Eye (tissue), 1 donor: ENCODE measurements at regions not wholly inside any gene's neighbourhood (a gene's known extent, or its start where the extent isn't known, plus 50 kb on each side); places are given as distances from the start of the nearest gene placed in this dataset.

ENCODE experiments used
- DNase-seq: peaks from one replicate; pipeline ENCODE4 v3.0.0-alpha.2; 2015

DNA sequence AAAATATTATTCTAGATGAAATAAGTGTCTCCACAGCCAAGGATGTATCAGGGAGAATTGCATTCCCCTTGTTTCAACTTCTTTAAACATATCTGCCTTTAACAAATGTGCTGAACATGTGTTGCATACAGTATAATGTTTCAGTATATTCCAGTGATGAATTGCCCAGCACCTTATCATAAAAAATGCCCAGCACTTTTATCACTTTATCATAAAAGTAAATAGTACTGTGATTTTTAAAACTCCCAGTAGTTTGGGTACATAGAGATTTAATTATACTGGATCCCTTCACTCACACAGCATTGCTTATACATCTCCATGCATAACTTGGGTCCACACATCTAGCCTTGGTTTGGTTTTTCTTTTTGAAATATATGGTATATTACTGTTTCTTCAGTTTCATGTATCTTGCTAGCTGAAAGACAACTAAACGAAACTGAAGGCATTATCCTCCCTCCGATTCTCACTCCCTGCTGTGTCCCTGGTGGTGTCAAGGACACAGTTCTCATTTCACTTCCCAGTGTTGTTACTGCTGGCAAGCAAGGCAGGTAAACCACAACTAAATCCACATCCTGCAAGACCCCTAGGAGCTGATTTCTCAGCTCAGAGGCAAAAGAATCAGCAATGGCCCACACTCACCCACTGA lies 118.2 kb upstream of the SLC44A3 start:
- no peak for DNase-seq

DNA sequence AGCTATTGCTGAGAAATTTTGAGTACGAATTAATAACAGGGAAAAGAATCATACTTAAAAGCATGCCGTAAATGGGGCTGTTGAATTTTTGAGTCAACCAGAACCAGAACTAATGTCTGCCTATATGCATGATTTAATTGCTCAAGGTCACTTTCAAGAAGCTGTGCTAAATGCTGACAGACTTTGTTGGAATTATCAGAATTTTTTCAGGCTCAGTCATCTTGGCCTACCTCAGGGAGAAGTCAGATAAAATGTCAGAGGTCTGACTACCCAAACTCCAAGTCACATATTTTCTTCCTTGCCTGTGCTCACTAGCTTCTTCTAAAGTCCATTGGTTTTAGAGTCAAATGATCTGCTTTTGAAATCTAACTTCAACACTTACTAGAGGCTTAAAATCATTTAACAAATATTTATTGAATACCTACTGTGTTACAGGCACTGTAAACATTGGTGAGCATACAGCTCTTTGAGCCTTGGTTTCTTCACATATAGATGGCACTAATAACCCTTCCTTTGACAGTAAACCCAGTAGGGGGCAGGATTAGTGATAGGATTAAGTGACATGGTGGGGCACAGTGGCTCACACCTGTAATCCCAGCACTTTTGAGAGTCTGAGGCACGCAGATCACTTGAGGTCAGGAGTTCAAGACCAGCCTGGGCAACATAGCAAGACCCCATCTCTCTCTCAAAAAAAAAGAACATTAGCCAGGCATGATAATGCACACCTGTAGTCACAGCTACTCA lies 121.2 kb upstream of the SLC44A3 start:
- no peak for DNase-seq

DNA sequence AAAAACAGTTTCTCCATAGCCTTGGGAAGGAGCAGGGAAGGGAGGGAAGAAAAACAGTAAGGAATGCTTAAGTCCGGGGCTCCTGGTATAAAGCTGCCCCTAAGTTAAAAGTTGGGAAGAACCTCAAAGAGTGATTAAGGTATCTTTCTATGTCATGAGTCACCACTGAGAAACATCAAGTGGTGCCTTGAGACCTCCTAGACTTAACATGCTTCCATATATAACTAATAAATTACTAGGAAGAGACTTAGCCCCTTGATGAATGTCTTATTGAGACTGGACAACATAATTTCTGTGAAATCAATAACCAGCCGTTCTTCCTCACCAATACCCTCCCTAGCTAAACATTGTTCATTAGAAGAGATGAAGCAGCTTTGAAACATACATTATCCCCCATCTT lies 121.8 kb upstream of the SLC44A3 start:
- DNase-seq = no peak

DNA sequence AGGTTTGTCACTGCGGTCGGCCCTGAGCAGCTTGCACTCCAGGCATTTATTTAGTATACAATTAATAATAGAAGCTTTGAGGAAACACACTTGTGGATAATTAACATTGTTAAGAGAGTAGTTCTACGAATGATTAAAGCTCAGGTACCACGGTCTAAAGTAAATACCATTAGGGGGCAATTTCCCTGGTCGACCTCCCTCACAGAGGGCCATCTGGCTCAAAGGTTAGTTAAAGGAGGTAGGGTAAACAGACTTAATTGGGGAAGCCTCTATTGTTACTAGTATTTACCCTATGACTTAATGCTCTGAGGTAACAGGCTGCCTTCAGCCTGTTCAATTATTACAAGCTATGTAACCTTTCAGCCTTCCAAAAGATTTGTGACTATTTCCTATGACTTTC lies 122.3 kb upstream of the SLC44A3 start:
- no peak for DNase-seq

DNA sequence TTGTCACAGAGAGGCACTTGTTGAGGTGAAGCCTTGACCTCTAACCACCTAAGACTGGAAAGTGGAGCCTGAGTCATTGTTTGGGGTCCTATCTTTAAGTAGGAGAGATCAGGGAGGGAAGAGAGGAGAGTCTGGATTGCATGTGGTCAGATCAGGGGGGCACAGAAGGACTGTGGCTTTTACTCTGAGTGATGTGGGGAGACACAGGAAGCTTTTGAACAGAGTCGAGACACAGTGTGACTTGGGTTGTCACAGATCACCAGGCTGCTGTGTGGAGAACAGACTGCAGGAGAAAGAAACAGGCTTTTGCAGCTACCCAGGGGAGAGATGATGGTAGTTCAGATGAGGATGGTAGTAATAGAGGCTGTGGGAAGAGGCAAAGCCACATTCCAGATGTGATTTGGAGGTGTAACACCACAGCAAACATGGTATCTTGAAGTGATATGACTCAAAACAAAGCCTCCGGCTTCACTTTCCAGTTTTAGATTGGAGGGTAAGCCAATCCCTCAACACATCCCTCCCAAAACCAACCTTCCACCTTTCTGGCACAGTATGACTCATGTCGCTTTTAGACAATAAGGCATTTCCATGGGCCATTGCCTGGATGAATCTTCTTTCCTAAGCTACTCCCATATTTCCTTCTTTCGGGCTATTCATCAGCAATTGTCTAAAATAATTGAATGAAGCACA lies 125.8 kb upstream of the SLC44A3 start:
- no peak for DNase-seq

DNA sequence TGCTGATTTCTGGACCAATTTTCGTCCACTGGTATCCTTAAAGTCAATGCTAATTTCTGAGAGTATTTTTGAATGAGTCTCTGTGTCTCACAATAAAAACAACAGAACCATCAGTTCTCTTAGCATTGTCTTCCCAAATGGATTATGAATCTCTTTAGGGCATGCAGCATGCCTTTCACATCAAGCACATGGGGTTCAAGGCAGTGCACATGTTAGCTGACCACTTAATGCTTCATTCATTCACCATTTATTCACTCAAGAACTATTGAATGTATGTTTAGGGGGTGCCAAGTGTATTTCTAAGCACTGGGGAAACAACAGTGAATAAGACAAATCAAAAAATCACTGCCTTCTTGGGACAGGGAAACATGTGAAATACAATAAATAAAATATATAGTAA lies 126.7 kb upstream of the SLC44A3 start:
- DNase-seq = no peak

DNA sequence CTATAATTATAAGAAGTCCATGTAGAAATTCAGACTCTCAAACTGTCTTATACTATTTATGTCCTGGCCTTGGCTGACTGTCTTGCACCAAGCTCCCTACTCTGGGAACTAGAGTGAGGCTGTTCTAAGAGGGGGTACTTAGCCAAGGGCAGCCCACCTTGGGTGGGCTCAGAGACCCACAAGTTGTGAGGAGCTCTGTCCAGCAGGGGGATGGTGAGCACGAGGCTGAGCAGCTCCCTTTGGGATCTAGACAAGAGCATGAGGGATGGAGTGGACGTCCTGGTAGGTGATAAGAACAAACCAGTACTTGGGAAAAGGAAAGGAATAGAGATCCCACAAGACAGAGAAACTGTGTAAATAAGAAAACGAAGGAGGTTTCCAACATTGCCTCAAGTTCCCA lies 127.1 kb upstream of the SLC44A3 start:
- no peak for DNase-seq

DNA sequence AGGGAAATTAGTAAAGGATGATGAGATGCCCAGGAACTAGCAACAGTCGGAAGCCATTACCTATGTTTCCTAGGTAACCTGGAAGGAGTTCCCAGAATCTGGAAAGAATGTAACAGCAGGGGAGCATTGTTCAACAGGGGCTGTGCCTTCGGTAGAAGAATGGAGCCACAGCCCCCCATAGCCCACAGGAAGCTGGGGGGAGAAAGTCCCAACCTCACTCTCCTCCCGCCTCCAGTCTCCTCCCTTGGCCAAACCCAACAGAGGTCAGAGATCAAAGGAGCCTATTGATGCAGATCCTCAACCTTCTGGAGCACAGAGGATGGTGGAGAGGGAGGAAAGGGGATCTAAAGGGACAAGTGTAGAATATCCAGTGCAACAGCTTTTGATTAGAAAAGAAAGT lies 131.5 kb upstream of the SLC44A3 start:
- peak; percentile 29 for DNase-seq

DNA sequence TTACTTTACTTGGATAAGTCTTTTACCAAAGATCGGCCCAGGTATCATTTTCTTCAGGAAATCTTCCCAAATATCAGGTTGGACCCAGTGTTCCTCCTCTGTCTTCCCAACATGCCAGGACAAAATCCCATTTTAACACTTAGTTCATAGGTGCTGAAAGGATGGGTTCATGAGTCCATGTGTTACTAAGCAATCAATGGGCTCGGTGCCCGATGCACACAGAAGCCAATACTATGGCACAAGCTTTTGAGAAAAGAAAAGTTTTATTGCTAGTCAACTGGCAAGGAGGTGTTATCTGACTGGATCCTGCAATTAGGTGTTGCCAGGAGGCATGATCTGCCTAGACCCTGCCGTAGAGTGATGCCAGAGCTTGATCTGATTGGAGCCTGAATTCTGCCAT lies 133.3 kb upstream of the SLC44A3 start:
- DNase-seq = no peak

DNA sequence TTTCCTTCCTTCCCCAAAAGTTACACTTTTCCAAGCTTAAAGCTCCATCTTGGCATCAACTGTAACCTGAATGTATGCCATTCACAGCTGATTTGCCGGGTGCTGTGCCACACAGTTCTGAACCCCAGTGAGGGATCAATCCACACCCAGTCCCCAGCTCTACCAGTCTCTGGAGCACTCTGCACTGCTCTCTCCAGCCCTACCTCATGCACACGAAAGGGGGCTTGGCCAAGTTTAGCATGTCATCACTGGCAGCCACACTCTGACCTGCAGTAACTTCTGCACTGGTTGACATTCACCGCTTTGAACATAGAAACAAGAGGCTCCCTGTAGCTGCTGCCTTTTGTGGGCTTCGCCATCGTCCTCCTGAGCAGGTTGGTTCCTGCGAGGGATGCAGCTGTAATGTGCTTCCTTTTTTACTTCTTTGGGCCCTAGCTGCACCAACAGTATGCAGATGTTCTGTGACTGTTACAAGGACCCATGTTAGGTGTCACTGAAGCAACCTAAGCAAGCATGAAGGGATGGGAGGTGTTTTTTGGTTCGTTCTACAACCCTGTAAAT lies 135.4 kb upstream of the SLC44A3 start:
- no peak for DNase-seq

DNA sequence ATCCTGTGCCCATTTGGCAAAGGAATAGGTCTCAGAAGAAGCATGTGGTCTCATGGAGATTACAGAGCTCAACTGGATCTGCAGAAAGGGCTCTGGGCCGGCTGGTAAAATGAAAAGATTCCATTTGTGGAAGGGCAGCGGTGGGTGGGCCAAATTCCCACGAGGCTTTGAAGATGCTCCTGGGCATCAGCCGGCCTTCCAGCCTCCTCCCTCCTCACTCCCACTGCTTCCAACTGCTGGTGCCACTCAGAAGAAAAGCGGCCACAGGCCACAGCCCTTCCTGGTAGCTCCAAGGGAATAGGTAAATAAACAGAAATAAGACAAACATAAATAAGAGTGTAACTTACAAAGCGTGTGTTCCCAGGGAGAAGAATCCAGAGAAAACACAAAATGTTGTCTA lies 136.3 kb upstream of the SLC44A3 start:
- no peak for DNase-seq

DNA sequence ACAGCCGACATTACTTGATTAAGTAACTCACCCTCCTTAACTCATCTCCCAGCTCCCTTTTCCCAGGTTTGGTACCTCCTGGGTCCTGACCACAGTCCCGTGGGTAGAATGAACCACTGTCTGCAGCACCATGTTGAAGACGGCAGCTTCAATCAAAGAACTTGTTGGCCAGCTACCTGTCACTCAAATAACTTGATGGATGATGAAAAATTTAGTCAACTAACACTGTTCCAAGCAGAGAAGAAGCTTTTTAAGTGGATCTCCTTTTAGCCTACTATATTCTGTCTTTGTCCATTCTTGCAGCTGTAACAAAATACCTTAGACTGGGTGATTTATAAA lies 138.4 kb upstream of the F3 start:
- DNase-seq = no peak

DNA sequence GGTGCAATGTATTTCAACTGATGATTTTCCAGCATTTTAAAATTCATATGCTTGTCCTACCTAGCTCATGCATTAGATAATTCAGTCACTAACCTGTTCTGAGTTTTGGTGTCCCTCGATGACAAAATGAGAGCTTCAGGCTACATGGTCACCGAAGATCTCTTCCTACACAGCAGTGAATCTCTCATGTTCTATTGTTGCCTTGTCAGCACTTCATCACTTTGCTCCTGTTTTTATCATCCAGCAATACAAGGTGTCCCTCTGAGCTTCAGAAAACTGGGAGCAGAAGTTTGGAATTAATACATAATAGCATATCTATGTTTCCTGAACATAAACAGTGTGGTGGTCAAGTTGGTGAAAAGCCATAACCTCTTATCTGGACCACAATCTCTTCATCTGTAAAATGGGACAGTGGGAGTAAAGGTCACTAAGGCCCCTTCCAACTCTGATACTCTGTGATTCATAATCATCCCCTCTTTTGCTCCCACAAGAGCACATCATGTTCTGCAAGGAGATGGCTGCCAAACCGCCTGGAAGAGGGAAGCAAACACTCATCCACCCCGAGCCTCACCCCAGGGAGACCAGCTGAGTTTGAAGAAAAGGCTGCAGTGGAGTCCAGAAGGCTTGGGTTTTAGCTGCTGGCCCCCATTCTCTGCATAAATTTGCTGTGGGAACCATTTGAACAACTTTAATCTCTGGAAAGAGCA lies 137.9 kb upstream of the F3 start:
- no peak for DNase-seq

DNA sequence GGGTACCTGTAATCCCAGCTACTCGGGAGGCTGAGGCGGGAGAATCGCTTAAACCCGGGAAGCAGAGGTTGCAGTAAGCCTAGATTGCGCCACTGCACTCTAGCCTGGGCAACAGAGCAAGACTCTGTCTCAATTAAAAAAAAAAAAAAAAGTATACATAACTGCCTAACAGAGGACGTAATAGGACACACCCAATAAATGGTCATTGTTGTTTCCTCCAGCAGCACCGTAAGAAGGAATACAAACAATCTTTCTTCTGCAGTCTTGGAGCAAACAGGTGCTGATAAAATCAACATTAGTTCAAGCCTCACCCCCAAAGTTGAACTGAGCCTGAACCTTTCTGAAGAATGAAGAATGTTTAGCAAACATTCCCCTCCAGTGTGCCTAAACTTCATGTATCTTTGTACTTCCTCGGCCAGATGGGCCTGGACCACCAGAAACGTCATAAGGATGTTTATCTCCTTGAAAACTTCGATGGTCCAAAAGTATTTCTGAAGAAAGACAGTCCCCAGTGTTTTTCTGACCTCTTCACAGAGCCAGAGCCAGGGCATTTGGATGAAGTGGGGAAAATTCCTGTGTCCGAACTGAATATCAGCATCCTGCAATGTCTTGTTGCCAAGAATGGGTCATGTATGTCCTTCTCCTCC lies 136.8 kb upstream of the F3 start:
- DNase-seq = no peak

DNA sequence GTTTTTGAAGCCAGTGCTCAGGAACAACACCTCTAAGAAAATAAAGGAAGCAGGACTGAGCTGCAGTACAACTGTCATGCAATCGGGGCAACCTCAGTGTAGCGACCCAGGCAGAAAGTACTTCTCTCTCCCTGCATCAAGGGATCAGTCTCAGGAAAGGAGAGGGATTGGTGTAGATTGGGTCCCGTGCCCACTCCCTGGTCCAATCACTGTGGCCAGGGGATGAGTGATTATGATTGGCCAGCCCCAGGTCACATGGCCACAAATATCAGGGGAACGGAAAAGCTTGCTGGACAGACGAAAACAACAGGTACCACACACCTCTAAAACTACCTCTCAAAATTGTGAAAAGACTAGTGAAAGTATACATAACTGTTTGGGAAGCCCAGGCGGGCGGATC lies 136.2 kb upstream of the F3 start:
- DNase-seq = no peak

DNA sequence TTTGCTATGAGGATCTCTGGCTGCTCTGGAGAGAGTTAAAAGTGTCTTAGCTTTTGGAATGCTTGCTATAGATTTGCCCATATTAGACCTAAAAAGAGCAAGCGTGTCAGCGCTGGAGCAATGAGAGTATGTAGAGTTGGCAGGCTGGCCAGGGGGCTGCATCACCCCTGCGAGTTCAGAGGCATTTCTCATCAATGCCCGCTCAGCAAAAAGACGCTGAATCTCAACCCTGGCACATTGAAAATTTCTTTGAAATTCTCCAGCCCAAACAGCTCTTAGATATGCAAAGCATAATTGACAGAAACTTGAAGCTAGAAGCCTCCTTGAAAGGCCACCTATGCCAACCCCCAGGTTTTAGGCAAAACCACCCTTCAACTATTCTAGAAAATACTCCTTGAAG lies 135.5 kb upstream of the F3 start:
- no peak for DNase-seq

DNA sequence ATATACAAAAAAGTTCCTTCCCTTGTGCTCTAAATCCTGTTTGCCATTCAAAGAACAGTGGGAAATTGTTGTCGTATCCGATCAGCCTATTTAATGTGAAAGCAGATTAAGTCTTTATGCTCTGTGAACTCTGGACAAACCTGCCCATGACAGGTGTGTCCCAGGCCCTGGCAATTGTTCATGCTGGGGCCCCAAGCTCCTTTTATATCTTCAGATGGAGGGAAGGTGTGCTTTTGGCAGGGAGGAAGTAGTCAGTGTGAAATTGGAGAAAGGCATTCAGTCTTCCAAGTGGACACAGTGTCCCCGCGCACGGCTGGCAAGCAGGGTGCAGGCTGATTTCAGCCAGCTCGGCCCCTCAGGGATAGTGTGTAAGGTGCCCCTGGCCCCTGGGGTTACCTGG lies 135.1 kb upstream of the F3 start:
- DNase-seq = peak; percentile 38

DNA sequence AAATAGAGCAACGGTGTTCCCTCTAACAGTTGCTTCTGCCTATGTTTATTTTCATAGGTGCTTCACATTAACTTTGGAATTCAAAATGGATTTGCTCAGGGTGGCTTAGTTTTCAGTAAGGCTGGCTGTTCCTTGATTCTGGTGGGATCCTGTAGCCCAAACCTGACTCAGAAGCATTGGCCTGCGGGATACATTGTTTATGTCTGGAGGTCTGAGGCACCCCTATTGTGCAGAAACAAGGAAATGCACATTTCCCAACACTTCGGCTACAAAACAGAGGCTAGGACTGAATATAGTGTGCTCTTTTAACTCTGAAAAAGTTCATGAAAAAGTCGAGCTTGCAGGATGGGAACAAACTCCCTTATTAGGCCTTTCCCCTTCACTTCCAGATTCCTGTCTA lies 133.8 kb upstream of the F3 start:
- DNase-seq = no peak

DNA sequence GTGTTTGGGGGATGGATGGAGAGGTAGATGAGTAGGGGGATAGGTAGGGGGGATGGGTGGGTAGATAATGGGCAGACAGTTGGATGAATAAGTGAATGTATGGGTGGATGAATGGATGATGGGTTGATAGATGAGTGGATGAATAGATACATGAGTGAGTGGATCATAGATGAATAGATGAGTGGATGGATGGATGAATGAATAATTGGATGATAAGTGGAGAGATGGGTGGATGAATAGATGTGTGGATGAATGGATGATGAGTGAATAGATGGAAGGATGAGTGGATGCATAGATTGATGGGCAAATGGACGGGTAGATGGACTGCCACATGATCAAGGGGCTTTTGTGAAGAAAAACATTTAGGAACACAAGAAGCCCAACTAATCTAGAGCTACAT lies 133.3 kb upstream of the F3 start:
- no peak for DNase-seq

DNA sequence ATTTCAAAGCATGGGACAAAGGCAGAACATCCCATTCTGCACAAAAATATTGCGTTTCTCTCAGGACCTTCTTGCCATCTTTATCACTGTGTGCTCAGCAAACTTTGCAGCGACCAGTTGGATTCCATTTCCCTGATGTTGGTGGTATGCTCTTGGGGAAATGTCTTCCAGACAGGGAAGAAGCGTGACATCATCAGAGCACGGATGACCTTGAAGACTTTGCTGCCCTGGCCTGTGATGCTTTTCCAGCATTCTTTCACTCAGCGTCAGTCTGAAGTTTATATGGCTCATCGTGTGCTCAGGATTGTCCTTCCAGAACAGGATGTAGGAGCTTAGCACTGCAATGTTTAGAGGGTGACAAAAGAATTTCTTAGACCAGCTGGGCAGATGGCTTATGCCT lies 131.4 kb upstream of the F3 start:
- no peak for DNase-seq

DNA sequence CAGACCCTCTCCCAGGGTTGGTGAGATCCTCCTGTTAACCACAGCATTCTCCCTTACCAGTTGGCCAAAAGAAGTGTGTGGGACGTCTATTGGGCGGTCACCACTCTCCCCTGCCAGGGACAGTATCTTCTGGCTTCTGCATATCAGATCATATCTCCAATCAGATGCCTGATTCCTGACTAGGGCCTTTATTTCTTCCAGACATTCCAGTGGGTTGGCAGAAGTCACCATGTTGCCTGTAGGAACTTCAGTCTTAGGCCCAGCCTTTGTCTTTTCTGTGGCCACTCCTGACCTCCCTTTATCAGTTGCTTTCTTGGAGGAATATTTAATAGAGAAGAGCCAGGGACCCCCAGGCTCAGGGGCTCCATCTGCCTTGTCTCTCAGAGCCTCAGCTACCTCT lies 130.4 kb upstream of the F3 start:
- no peak for DNase-seq

DNA sequence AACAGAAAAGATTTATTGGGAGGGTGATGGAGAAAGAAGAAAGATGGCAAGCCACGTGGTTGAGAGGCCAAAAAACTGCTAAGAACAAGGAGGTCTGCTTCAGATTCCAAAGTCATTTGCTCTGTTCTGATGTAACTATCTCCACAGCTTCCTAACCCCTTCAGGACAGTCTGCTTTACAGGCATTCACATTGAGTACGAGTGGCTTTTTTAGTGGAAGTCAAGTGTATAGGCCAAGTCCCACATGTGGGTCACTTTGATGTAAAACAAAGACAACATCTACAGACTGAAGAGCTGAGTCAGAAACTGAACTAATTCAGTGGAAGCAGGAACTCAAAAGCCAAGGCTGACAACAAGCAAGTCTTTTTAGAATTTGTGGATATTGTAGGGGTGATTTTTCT lies 128.7 kb upstream of the F3 start:
- DNase-seq = no peak

DNA sequence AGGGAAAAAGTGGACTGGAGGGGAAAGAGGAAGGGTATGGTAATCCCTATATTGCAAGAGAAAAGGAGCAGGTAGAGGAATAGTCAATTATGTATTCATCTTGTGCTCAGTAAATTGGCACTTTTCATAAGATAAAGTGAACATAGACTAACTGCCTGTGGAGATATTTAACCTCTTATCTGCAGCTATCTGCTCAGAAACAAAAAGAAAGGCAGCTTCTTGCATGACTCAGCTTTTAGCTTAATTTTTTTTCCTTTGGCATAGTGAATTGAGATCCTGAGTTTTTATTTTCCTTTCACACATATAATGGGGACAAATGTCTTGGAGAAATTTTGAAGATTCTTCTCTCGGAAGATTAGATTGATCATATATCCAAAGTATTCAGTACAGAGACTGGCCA lies 127.6 kb upstream of the F3 start:
- DNase-seq = no peak
